Colonic mucosa (tissue), 4 donors: ENCODE measurements at regions not wholly inside any gene's neighbourhood (a gene's known extent, or its start where the extent isn't known, plus 50 kb on each side); places are given as distances from the start of the nearest gene placed in this dataset.
A peak's percentile ranks its signal among the peaks of the same experiment; 100 is the strongest.

Experiments used
- DNase-seq: peaks from one replicate; pipeline ENCODE4 v3.0.0-alpha.2; 2020
- H3K27ac ChIP-seq: fragments of 200-600 bp; one replicate; pipeline ENCODE4 v1.8.0; 2021
- H3K27me3 ChIP-seq: fragments of 200-600 bp; one replicate; pipeline ENCODE4 v1.8.0; 2021
- H3K36me3 ChIP-seq: fragments of 200-600 bp; one replicate; pipeline ENCODE4 v1.8.0; 2021
- H3K4me1 ChIP-seq: fragments of 200-600 bp; one replicate; pipeline ENCODE4 v1.8.0; 2021; ENCODE audit warnings: mild to moderate bottlenecking
- H3K4me3 ChIP-seq: fragments of 200-600 bp; one replicate; pipeline ENCODE4 v1.8.0; 2021
- H3K9ac ChIP-seq, 2 donors: one replicate each; pipeline ENCODE4 v1.7.0; 2013; ENCODE audit warnings: control low read depth in 2 of 2, low read depth in 2 of 2, low read length in 2 of 2
- H3K9me3 ChIP-seq: fragments of 200-600 bp; one replicate; pipeline ENCODE4 v1.8.0; 2021
- intact Hi-C: fragments of 100-400 bp; cut with DNase I; formaldehyde crosslinking; loops from one replicate; pipeline ENCODE4 v1.14.1; 2022
- TF ChIP-seq, protein P1 (sequence below): fragments of 200-600 bp; IDR thresholded peaks from one replicate; pipeline ENCODE4 v1.8.0; 2022; ENCODE audit warnings: antibody characterized with exemption, mild to moderate bottlenecking
- donor health status: healthy.
- donor health status: DM: no; HTN: no; CAD: no.
- donor health status: DM: no; HTN: no; CAD: no.

DNA sequence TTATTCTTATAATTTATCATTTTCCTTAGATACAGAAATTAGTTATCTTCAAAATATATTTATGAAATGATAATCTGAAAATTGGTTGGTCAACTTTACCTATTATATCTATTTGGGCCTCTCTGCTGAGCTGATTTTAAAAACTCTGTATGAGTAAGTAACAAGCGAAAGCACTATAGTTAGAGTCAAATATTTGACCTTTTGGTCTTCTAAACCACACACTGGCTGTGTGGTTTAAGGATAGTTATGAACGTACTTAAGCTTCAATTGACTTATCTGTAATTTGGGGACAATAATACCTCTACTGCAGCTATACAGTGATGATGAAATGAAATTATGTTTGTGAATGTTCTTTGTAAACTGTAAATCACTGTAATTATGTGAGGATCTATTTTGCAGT lies 763.9 kb upstream of the GRM7 start:
- TF ChIP-seq, protein P1, sequence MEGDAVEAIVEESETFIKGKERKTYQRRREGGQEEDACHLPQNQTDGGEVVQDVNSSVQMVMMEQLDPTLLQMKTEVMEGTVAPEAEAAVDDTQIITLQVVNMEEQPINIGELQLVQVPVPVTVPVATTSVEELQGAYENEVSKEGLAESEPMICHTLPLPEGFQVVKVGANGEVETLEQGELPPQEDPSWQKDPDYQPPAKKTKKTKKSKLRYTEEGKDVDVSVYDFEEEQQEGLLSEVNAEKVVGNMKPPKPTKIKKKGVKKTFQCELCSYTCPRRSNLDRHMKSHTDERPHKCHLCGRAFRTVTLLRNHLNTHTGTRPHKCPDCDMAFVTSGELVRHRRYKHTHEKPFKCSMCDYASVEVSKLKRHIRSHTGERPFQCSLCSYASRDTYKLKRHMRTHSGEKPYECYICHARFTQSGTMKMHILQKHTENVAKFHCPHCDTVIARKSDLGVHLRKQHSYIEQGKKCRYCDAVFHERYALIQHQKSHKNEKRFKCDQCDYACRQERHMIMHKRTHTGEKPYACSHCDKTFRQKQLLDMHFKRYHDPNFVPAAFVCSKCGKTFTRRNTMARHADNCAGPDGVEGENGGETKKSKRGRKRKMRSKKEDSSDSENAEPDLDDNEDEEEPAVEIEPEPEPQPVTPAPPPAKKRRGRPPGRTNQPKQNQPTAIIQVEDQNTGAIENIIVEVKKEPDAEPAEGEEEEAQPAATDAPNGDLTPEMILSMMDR: no peak
- H3K9me3 ChIP-seq: no peaks in the 10 kb centered on the region
- intact Hi-C loops: no loop called here
- no peak overlapping the region for H3K4me3 ChIP-seq
- H3K9ac ChIP-seq: no peak overlapping the region
- no peaks in the 10 kb centered on the region for H3K27me3 ChIP-seq
- no peak for DNase-seq
- H3K36me3 ChIP-seq: no peaks in the 10 kb centered on the region
- no peak overlapping the region for H3K27ac ChIP-seq
- no peaks in the 10 kb centered on the region for H3K4me1 ChIP-seq

- Histone ChIP-seq H3K4me1 (no peaks in the 10 kb centered on the region), H3K9ac (no peak overlapping the region), H3K4me3 (no peak overlapping the region), H3K27ac (no peak overlapping the region), H3K27me3 (no peaks in the 10 kb centered on the region), H3K36me3 (no peaks in the 10 kb centered on the region), H3K9me3 (no peaks in the 10 kb centered on the region)
- DNase-seq: no peak
- intact Hi-C loops: no loop called here
- TF ChIP-seq, protein P1: no peak
Measured at GRCh38 chr3:6097556-6097955, 763.4 kb upstream of the GRM7 start.

DNA sequence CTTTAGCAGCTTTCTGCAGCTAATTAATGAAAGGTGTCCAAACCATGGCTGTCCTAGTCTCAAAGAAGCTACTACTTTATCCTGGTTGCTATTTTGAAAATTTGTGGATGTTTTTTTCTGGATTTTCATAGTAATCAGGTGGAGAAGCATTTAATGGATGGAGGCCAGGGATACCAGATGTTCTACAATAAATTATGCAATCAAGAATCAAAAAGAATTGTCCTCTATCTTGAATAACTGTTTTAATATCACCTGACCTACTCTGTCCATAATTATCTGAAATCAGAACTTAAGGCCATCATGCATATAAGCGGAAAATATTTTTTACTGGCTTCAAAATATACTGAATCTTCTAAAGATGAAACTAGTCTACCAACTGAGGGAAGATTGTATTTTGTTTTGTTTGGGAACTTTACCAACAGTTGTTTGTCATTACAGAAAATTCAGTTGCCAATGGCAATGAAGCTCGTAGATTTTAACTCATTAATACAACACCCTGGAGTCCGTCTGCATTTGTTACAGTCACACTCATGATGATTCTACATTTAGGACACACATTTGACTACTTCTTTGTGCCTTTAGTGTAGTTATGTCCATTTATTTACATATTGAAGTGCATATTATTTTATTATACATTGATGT lies 762.3 kb upstream of the GRM7 start:
- Histone ChIP-seq H3K4me3 (no peak overlapping the region), H3K36me3 (no peaks in the 10 kb centered on the region), H3K4me1 (no peaks in the 10 kb centered on the region), H3K9ac (no peak overlapping the region), H3K27me3 (no peaks in the 10 kb centered on the region), H3K9me3 (no peaks in the 10 kb centered on the region), H3K27ac (no peak overlapping the region)
- DNase-seq: no peak
- TF ChIP-seq, protein P1: no peak
- intact Hi-C loops: no loop called here

DNA sequence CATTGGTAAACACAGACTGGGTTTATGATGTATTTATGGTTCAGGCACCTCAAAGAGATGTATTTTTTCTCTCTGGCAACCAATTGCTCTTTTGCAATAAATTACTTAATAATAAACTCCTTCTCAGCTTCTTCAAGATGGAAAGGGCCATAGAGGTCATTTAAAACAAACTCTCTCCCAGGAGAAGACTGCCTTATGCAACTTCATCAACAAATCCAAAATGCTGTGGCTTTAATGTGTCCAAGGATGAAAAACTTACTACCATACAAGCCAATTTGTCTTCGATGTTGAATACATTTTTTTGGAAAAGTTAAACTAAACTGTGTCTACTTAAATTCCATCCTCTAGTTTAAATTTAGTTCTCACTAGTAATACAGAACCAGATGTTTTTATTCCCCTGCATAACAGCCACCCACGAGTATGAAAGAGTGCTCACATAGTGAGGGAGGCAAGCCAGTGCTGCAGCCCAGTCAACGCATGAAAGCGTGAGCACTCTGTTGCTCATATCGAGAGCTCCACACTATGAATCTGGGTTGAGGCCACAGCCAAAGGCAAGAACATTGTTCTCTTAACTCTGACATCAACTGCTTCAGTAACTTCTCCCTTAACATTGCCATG lies 761.3 kb upstream of the GRM7 start:
- intact Hi-C loops: no loop called here
- peak; percentile 19 for DNase-seq
- H3K27me3 ChIP-seq: no peaks in the 10 kb centered on the region
- no peak overlapping the region for H3K9ac ChIP-seq
- H3K9me3 ChIP-seq: no peaks in the 10 kb centered on the region
- TF ChIP-seq, protein P1: no peak
- H3K36me3 ChIP-seq: no peaks in the 10 kb centered on the region
- no peaks in the 10 kb centered on the region for H3K4me1 ChIP-seq
- H3K27ac ChIP-seq: no peak overlapping the region
- no peak overlapping the region for H3K4me3 ChIP-seq

GRCh38 chr3:6105187-6105586 lies 755.7 kb upstream of the GRM7 start:
- intact Hi-C loops: no loop called here
- H3K36me3 ChIP-seq: no peaks in the 10 kb centered on the region
- DNase-seq: no peak

More at GRCh38 chr3:6105187-6105586, 755.7 kb upstream of the GRM7 start:
- Histone ChIP-seq H3K9ac (no peak overlapping the region), H3K27me3 (no peaks in the 10 kb centered on the region), H3K4me1 (no peaks in the 10 kb centered on the region), H3K27ac (no peak overlapping the region), H3K4me3 (no peak overlapping the region), H3K9me3 (no peaks in the 10 kb centered on the region)
- TF ChIP-seq, protein P1: no peak
